ENCODE measurements at regions not wholly inside any gene's neighbourhood (a gene's known extent, or its start where the extent isn't known, plus 50 kb on each side); places are given as distances from the start of the nearest gene placed in this dataset.
"Not testable (repeated sequence)": the region's sequence is repeated elsewhere in the genome, so short reads cannot be mapped to it uniquely, and the experiment has no call there.

DNA sequence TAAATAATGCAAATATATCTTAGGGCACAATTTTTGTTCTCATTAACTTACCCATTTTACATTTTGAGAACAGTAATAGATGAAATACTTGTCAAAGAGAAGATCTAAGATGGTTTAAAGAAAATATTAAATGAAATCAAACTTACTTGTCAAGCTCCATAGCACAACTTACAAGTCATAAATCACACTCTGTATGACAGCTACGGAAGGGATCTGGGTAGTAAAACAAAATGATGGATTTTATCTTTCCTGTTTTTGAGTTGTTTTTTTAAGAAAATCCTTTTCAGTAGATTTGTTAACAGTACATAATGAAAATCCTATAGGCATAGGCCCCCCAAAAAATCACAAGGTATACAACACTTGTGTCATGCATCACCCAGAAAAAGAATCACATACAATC lies 84.4 kb upstream of the ANTXRL start:
- DNase-seq (ENCODE audit: low spot score), result not testable (repeated sequence)

DNA sequence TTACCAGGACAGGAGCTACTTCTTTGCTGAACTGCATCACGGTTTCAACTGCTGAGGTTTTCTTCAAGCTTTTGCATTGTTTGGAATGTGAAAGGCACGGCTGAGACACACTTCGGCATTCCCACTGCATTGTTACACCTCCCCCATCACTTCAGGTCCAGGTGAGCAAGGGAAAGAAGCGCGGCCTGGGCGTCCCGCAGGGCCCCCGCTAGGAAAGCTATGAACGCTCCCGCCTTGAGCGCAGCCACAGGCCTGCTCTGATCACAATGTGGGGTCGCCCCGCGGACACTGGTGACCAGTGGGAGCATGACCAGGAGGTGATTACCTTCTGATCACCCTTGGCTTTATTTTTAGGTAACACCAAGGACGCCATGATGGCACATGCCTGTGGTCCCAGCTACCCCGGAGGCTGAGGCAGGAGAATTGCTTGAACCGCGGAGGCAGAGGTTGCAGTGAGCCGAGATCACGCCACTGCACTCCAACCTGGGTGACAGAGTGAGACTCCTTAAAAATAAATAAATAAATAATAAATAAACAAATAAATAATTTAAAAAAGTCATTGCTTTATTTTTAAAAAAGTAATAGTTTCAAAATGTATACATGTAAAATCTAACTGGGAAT lies 82.2 kb upstream of the ANTXRL start:
- DNase-seq (ENCODE audit: low spot score), result not testable (repeated sequence)

DNA sequence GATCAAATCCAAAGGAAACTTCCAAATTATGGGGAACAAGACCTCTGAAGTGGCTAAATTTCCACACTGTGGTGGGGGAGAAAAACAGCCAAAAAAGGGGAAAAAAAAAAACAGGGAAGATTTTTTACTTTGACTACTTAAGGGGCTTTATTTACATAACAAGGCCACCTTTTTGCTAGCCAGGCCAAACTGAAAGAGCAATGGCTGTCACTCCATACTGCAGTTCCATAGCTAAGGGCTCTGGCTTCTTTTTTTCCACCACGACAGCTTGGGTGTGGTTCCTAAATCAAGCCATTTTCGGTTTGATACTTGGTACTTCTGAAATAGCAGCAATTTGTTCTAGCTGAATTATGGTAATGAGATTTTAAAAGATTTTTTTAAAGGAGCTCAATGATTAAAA lies 76.4 kb upstream of the ANTXRL start:
- DNase-seq (ENCODE audit: low spot score), result not testable (repeated sequence)

DNA sequence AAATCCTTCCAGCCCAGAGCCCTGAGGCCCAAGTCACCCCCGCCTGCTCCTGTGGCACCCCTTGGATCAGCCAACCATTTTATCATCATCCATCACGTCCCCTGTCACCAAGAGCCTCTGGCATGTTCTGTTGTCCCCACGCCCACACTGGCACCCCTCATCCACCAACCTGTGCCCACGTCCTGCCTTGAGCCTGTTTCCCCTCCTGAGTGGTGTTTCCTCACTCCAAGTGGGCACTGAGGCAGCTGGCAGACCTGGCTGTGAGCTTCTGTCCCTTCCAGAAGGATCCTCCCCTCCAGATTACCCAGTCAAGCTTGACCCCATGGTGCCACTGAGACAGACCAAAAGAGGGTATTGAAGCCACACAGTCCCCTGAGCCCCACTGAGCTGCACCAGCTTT lies 71.4 kb upstream of the ANTXRL start:
- no peak for DNase-seq (ENCODE audit: low spot score)

DNA sequence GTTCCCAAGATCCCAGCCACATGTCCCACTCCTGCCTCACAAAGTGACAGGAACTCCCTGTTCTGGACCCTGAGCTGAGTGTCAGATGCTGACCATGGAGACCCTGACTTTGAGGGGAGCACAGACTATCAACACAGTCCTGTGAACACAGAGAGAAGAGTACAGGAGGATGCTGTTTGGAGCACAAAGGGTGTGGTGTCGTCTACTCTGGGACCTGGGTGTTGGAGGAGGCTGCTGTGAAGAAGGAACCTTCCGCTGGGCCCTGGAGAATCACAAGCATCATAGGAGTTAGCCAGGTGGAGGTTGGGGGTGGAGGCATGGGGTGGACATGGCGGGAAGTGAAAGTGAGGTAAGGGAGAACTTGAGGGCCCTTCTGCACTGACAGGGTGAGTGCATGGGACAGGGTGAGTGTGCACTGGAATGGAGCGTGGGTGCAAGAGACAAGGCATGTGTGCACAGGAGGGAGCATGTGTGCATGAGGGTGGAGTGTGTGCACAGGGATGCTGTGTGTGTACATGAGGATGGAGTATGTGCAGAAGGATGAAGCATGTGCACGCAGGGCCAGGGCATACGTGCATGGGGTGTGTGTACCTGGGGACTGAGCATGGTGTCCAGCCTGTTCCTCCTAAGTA lies 70.7 kb upstream of the ANTXRL start:
- no peak for DNase-seq (ENCODE audit: low spot score)

DNA sequence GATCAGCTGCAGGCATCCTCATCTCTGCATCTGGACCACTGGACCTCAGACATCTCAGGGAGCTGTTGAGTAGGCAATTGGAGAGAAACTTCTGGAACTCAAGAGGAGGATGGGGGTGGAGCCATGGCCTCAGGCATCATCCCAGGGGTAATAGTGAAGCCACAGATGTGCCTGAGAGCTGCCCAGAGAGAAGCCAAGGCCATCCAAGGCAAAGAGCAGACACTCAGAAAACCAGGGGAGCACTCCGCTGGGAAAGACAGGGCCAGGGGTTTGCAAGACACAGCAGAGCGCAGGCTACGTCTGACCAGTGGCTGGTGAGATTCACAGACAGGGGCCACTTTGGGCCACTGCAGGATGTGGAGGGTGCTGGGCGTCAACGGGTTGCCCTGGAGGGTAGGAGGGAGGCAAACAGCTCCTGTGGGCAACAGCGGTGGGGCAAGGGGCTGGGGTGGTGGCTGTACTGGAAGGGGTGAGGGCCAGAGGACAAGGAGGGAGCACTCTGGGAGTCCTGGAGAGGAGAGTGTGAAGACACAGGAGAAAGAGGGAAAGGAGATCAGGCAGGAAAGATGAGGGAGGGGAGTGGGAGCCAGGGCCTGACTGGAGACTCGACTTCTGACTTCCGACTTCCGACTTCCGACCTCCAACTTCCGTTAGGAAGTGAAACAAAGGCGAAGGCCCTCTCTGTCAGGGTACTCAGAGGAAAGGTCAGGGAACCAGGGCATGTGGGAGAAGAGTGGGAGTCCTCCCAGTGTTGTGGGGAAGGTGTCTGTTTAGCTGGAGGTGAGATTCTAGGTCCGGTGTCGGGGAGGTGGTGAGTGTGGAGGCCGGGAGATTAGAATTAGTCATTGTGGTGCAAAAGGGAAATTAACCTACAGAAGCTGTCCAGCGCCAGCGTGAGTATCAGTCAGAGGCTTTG lies 69.7 kb upstream of the ANTXRL start:
- no peak for DNase-seq (ENCODE audit: low spot score)

DNA sequence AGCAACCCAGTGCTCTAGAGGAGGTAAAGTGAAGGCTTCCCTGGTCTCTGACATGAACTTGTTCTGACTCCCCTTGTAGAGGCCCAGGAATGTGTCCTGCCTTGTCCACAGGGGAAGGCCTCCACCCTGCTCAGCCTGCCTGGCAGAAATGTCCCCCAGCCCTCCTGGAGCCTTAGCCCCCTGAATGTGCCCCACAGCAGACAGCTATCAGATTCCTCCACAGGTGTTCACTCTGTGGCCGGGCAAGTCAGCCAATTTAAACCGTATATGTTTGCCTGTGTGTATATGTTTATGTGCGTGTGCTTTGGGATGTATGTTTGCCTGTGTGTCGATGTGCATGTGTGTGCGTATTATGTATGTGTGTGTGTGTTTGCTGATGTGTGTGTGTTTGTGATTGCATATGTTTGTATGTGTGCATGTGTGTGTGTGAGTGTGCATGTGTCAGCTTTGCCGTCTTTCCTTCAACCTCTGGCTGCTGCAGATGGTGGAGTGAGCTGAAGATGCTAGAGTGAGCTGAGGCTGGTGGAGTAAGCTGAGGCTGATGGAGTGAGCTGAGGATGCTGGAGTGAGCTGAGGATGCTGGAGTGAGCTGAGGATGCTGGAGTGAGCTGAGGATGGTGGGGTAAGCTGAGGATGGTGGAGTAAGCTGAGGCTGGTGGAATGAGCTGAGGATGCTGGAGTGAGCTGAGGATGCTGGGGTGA lies 68.9 kb upstream of the ANTXRL start:
- no peak for DNase-seq (ENCODE audit: low spot score)

DNA sequence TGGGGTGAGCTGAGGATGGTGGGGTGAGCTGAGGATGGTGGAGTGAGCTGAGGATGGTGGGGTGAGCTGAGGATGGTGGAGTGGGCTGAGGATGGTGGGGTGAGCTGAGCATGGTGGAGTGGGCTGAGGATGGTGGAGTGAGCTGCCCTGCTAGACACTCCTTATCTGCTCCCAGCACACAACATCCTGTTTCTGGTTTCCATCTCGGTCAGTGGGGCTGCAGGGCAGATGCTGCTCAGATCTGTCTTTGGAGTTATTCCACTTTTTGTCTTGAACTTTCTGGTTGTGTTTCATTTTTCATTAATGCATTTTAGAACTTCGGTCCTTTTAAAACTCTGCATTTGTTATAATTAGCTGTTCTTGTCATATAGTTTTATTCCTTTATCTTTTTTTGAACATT lies 67.9 kb upstream of the ANTXRL start:
- no peak for DNase-seq (ENCODE audit: low spot score)

DNA sequence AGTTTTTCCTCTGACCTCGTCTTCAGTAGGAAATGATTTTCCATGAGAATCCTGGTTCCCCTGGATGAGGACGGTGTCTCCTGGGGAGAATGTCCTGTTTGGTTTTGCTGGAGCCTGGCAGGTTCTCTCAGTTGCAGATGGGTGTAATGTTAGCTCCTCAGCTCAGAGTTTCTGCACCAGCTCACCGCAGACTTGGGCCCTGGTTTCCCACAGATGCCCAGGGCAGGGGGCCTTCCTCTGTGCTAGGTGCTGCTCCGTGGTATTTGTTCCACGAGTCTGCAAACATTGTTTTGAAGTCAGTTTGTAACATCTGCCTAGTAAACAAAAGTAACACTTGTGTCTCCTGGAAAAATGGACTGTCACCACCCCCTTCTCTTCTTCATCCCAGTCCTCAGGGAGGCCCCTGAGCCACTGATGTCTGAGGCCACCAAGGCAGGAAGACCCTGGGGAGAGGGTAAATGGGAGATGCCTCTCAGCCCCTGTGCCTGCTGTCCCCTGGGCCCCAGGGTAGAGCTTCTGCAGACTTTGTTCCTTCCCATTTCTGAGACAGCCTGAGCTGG lies 67.3 kb upstream of the ANTXRL start:
- DNase-seq (ENCODE audit: low spot score), result not testable (repeated sequence)

DNA sequence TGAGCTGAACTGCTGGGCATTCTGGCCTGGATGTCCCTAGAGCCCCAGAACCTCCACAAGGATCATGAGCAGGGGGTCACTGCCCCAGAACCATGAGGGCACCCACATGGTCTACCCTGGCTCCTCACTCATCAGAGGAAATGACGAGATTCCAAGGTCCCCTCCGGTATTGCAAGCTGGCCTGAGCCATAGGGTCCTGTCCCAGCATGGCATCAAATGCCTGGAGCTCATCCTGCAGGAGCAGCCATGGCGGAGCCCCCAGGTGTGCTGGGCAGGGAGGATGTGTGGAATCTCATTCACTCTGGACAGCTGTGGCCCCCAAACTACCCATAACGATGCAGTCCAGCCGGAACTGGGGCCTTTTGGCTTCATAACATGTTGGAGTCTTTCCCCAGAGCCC lies 66.6 kb upstream of the ANTXRL start:
- DNase-seq (ENCODE audit: low spot score), result no peak

DNA sequence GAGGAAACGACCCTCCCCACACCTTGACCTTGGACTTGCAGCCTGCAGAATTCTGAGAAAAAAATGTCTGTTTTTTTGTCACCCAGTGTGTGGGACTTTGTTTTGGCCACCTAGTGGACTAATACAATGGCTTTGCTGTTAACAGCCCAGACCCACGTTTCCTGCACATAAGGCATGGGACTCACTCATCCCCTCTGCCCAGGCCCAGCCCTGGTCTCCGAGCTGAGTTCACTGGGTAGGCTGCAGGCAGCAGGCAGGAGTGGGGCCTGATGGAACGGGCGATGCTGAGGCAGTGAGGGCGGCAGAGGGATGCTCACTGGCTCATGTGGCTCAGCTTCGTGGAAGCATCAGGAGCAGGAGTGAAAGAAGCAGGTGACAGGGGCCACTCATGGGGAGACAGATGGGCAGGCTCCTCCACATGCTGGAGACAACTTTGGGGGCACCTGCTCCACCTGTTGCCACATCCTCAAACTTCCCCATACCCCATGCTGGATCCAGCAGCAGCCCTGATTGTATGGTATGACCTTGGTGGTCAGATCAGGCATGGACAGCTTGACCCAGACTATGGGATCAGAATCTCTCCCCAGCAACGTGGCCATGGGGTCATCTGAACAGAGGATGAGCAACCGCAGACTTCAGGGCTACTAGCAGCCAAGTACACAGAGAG lies 65.8 kb upstream of the ANTXRL start:
- DNase-seq (ENCODE audit: low spot score), result no peak

DNA sequence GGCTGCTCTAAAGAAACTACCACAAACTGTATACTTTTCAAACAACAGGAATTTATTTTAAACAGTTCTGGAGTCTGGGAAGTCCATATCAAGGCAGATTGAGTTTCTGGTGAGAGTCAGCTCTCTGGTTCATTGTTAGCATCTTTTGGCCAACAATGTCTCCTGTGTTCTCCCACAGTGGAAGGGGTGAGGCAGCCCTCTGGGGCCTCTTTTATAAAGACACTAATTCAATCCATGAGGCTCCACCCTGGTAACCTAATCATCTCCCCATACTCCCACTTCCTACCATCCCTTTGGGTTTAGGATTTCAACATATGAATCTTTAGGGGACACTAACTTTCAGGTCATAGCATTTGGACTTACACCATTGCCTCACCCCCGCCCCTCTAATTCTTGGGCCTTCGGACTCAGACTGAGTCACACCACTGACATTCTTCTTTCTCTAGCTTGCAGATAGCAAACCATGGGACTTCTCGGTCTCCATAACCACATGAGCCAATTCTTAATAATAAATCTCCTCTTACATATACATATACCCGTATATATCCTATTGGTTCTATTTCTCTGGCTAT lies 64.3 kb upstream of the ANTXRL start:
- DNase-seq (ENCODE audit: low spot score), result no peak

DNA sequence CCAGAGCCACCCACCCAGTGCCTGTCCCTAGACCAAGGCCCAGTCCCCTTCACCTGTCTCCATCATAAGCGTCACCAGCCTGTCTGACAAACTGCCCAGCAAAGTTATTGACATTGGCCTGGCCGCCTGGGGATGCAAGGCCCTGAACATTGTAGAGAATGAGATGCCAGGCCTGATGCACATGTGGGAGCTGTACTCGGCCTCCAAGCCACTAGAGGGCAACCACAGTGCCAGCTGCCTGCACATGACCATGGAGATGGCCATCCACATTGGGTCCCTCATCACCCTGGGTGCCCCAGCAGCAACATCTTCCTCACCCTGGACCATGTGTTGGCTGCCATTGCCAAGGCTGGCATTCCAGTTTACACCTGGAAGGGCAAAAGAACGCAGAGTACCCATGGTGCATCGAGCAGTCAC lies 63.7 kb upstream of the ANTXRL start:
- peak; percentile 15 for DNase-seq (ENCODE audit: low spot score)

DNA sequence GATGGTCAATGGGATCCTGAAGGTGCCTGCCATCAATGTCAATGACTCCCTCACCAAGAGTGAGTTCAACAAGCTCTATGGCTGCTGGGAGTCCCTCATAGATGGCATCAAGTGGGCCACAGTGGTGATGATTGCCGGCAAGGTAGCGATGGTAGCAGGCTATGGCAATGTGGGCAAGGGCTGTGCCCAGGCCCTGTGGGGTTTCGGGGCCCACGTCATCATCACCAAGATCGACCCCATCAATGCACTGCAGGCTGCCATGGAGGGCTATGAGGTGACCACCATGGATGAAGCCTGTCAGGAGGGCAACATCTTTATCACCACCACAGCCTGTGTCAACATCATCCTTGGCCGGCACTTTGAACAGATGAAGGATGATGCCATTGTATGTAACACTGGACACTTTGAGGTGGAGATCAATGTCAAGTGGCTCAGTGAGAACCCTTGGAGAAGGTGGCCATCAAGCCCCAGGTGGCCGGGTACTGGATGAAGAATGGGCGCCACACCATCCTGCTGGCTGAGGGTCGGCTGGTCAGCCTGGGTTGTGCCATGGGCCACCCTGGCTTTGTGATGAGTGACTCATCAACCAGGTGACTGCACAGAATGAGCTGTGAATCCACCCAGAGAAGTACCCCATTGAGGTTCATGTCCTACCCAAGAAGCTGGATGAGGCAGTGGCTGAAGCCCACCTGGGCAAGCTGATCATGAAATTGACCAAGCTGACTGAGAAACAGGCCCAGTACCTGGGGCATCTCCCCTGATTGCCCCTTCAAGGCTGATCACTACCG lies 63.0 kb upstream of the ANTXRL start:
- DNase-seq (ENCODE audit: low spot score), result no peak

DNA sequence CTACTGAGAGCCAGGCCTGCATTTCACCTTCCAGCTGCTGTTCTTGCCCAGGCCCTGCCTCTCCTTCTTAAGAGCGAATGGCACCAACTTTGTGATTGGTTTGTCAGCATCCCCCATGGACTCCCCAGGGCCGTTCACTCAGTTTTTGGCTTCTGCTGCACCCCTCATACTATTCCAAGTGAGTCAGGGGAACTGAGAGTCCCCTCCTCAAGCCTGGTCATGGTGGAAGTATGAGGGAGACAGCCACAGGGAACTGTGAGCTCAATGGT lies 62.4 kb upstream of the ANTXRL start:
- no peak for DNase-seq (ENCODE audit: low spot score)

DNA sequence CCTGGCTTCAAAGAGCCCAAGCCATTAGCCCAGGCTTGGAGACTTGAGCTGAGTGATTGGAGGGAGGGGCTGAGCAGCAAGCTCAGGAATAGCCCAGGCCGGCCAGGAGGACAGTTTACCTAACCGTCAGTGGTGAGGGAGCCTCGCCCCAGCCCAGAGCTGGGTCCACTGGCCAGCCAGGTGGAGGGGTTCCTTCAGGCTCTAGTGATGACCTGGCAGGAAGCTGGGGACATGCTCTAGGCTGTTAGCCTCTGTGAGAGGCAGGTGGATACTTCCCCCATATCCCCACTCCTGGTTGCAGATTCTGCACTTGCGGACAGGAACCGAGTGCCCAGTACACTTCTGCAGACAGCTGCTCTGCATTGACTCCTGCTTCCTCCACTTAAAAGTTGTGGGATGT lies 61.2 kb upstream of the ANTXRL start:
- no peak for DNase-seq (ENCODE audit: low spot score)

DNA sequence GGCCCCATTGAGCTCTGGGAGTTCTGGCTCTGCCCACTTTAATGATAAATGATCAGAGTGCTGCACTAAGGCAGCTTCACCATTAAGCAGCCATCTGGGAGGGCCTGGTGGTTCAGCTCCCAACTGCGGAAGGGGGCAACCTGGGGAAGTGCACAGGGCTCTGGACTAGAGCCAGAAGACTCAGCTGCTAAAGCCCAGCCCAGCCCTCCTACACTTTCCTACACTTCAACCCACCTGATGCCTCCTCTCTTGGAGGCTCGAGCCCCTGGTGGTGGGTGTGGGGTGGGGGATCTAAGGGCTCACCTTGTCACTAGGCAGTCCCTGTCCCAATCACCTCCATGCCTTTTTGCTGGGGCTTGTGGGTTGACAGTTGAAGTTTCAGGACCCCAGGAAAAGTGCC lies 60.6 kb upstream of the ANTXRL start:
- DNase-seq (ENCODE audit: low spot score), result no peak

DNA sequence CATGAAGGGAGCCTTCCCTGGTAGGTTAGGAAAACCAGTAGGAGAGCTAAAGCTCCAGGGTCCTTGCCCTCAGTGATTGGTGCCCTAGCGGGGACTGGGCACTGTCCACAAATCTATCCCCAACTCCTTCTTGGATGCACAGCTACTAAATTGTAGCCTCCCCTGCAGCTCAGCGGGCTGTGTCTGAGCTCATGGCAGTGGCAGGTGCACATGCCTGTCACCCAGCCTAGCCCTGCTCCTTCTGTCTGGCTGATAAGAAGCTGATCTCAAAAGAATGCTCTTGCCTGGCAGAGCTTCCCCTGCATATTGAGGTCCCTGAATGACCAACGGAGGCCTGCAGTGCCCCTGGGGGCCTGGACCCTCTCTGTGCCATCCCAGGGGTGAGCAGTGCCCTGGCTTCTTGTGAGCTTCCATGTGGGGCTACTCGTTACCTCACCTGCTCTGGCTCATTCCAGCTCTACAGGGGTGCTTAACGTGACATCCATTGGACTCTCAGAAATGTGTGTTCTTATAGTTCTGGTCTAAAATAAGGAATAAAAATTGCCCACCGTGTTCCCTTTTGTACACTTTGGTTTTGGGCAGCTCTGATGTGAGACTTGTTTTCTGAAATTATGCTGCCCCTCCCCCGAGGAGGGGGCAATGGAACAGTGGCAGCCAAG lies 59.8 kb upstream of the ANTXRL start:
- DNase-seq (ENCODE audit: low spot score), result no peak

DNA sequence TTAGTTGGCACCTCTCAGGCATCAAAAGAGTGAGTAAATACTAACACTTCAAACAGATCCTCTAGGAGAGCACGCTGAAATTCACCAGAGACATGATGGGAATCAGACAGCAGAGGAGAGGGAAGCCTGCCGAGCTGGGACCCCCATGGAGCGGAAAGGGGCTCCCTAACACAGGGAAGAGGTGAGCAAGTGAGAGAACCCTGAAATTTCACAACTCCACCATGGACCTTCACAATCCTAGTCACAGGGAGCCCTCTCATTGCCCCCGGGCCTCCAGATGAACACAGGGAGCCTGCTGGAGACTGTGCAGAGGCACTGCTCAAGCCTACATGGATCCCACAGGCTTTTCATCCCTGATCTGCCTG lies 59.2 kb upstream of the ANTXRL start:
- no peak for DNase-seq (ENCODE audit: low spot score)

DNA sequence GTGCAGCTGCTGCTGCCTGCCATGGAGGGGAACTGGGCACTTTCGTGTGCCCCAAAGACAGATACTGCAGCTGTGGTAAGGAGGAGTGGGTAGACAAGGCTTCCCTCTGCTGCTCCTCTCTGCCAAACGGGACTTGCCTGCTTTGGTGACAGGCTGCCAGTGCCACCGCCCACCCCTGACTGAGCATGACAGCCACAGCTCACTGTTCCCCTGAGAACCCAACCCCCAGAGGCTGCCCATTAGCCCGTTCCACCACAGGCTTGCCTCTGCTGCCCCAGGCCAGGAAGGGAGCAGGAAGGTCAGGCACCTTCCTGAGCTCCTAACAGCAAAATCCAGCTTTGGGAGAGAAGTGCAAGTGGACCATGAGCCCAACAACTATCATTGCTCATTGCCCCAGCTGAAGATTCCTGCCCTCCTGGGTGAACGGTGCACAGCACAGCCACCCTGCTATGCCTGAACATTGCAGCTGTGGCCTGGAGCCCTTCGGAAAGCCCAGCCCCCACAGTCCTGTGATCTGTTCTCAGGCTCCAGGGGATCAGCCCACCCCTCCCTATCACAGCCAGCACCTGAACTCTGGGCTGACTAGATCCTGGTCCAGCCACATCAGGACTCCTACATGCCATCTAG lies 58.7 kb upstream of the ANTXRL start:
- peak; percentile 13 for DNase-seq (ENCODE audit: low spot score)
